Endodermal cell (in vitro differentiated cells): ENCODE measurements at regions not wholly inside any gene's neighbourhood (a gene's known extent, or its start where the extent isn't known, plus 50 kb on each side); places are given as distances from the start of the nearest gene placed in this dataset.

Experiments
- DNase-seq: peaks from one replicate; pipeline ENCODE4 v3.0.0-alpha.2; 2017
- H3K27ac ChIP-seq: 2 replicates; pipeline ENCODE4 v1.5.1; 2013; ENCODE audit warnings: mild to moderate bottlenecking, low read depth, low read length, moderate library complexity
- H3K27me3 ChIP-seq: 2 replicates; pipeline ENCODE4 v1.6.1; 2013; ENCODE audit warnings: mild to moderate bottlenecking, low read length, moderate library complexity; ENCODE audit not compliant: insufficient read depth, control insufficient read depth, poor library complexity, severe bottlenecking
- H3K36me3 ChIP-seq: 2 replicates; pipeline ENCODE4 v1.7.0; 2013; ENCODE audit warnings: mild to moderate bottlenecking, low read length, moderate library complexity; ENCODE audit not compliant: control insufficient read depth, insufficient read depth
- H3K4me1 ChIP-seq: one replicate; pipeline ENCODE4 v1.7.0; 2013; ENCODE audit warnings: low read length; ENCODE audit not compliant: control insufficient read depth, insufficient read depth
- H3K4me3 ChIP-seq: 2 replicates; pipeline ENCODE4 v1.5.1; 2013; ENCODE audit warnings: mild to moderate bottlenecking, low read length, moderate library complexity
- H3K9ac ChIP-seq: 2 replicates; pipeline ENCODE4 v1.6.1; 2013; ENCODE audit warnings: mild to moderate bottlenecking, low read length, moderate library complexity; ENCODE audit not compliant: poor library complexity, severe bottlenecking; ENCODE audit errors: extremely low read depth
- H3K9me3 ChIP-seq: 2 replicates; pipeline ENCODE4 v1.6.1; 2013; ENCODE audit warnings: mild to moderate bottlenecking, low read length, moderate library complexity; ENCODE audit not compliant: control insufficient read depth
- H3K27ac Mint-ChIP-seq: 2 replicates; pipeline ENCODE4 v1.8.0; 2020; ENCODE audit warnings: mixed read lengths
- H3K27me3 Mint-ChIP-seq: 2 replicates; pipeline ENCODE4 v1.8.0; 2021; ENCODE audit warnings: mild to moderate bottlenecking, mixed read lengths; ENCODE audit not compliant: insufficient read depth
- H3K36me3 Mint-ChIP-seq: 2 replicates; pipeline ENCODE4 v1.8.0; 2020; ENCODE audit warnings: low read depth, mixed read lengths
- H3K4me1 Mint-ChIP-seq: 2 replicates; pipeline ENCODE4 v1.8.0; 2020; ENCODE audit warnings: mixed read lengths
- H3K4me3 Mint-ChIP-seq: 2 replicates; pipeline ENCODE4 v1.8.0; 2020; ENCODE audit warnings: mild to moderate bottlenecking, moderate library complexity, mixed read lengths
- H3K9me3 Mint-ChIP-seq: 2 replicates; pipeline ENCODE4 v1.8.0; 2020; ENCODE audit warnings: mild to moderate bottlenecking, mixed read lengths
- CTCF ChIP-seq: fragments of 200-600 bp; sonication (generic); conservative IDR thresholded peaks from 2 replicates; pipeline ENCODE4 v1.5.0; 2021; ENCODE audit warnings: antibody characterized with exemption, mild to moderate bottlenecking
- WGBS, 2 experiments: methylation state at CpG; one replicate each; pipeline versions ENCODE4 v1.1.5 to v1.1.7; 2013; ENCODE audit warnings: missing lambda C conversion rate in 2 of 2, mixed read lengths in 1 of 2; ENCODE audit not compliant: insufficient coverage in 1 of 2, insufficient read length in 1 of 2; 5-methylcytosine and 5-hydroxymethylcytosine counted together

GRCh38 chr9:107732781-107733522 is 243.4 kb upstream of the KLF4 start:
- Histone ChIP-seq H3K27me3 (peaks cover 50% of the 10 kb centered on the region), H3K9ac (no peak overlapping the region), H3K4me1 (no peaks in the 10 kb centered on the region), H3K36me3 (no peaks in the 10 kb centered on the region), H3K27ac (no peak overlapping the region), H3K4me3 (no peak overlapping the region), H3K9me3 (no peaks in the 10 kb centered on the region)
- H3K27me3 Mint-ChIP-seq = peaks cover 37% of the 10 kb centered on the region
- DNase-seq = no peak
- H3K4me1 Mint-ChIP-seq = no peaks in the 10 kb centered on the region
- no peak overlapping the region for H3K27ac Mint-ChIP-seq
- no peak for TF ChIP-seq CTCF
- no peak overlapping the region for H3K4me3 Mint-ChIP-seq
- H3K36me3 Mint-ChIP-seq = no peaks in the 10 kb centered on the region
- no peaks in the 10 kb centered on the region for H3K9me3 Mint-ChIP-seq
- WGBS, 2 experiments = 87 to 92% methylated on average over 5 to 8 of the region's 8 CpGs

- no peak for DNase-seq
- WGBS, 2 experiments = 96 to 100% methylated on average over 3 to 6 of the region's 6 CpGs
- Histone ChIP-seq H3K36me3 (no peaks in the 10 kb centered on the region), H3K27ac (no peak overlapping the region), H3K27me3 (peaks cover 45% of the 10 kb centered on the region), H3K4me3 (no peak overlapping the region), H3K9me3 (no peaks in the 10 kb centered on the region), H3K9ac (no peak overlapping the region), H3K4me1 (no peaks in the 10 kb centered on the region)
- Mint-ChIP-seq H3K27ac (no peak overlapping the region), H3K4me3 (no peak overlapping the region), H3K27me3 (peaks cover 37% of the 10 kb centered on the region), H3K4me1 (no peaks in the 10 kb centered on the region), H3K9me3 (no peaks in the 10 kb centered on the region), H3K36me3 (no peaks in the 10 kb centered on the region)
- TF ChIP-seq CTCF = no peak
Measured at GRCh38 chr9:107731115-107731762, 241.7 kb upstream of the KLF4 start.

- Histone ChIP-seq H3K36me3 (no peaks in the 10 kb centered on the region), H3K9ac (no peak overlapping the region), H3K9me3 (no peaks in the 10 kb centered on the region), H3K4me3 (no peak overlapping the region), H3K27me3 (peaks cover 39% of the 10 kb centered on the region), H3K27ac (no peak overlapping the region), H3K4me1 (no peaks in the 10 kb centered on the region)
- Mint-ChIP-seq H3K9me3 (no peaks in the 10 kb centered on the region), H3K4me3 (no peak overlapping the region), H3K36me3 (no peaks in the 10 kb centered on the region), H3K27ac (no peak overlapping the region), H3K27me3 (peaks cover 32% of the 10 kb centered on the region), H3K4me1 (no peaks in the 10 kb centered on the region)
- 91 to 100% methylated on average over 1 of the region's 1 CpG for WGBS, 2 experiments
- TF ChIP-seq CTCF = no peak
- DNase-seq = no peak
Measured at GRCh38 chr9:107730666-107731065, 241.1 kb upstream of the KLF4 start.
